Activated T-cell treated with anti-CD3 and anti-CD28 coated beads for 4 hours (primary cell): ENCODE measurements at regions not wholly inside any gene's neighbourhood (a gene's known extent, or its start where the extent isn't known, plus 50 kb on each side); places are given as distances from the start of the nearest gene placed in this dataset.
"Not testable (repeated sequence)": the region's sequence is repeated elsewhere in the genome, so short reads cannot be mapped to it uniquely, and the experiment has no call there.

Experiments
- DNase-seq: peaks from one replicate; pipeline ENCODE4 v3.0.0-alpha.2; 2020

- not testable (repeated sequence) for DNase-seq
Measured at GRCh38 chr2:194462883-194463282, 1194.1 kb upstream of the SLC39A10 start.

GRCh38 chr2:194455358-194455757 lies 1201.7 kb upstream of the SLC39A10 start:
- no peak for DNase-seq

GRCh38 chr2:194452504-194452903 lies 1204.5 kb upstream of the SLC39A10 start:
- no peak for DNase-seq

- DNase-seq = no peak
Measured at GRCh38 chr2:194445226-194445625, 1211.8 kb upstream of the SLC39A10 start.

- no peak for DNase-seq
Measured at GRCh38 chr2:194443926-194444325, 1213.1 kb upstream of the SLC39A10 start.

GRCh38 chr2:194424683-194425209 lies 1232.3 kb upstream of the SLC39A10 start:
- no peak for DNase-seq

GRCh38 chr2:194411221-194411620 lies 1245.8 kb upstream of the SLC39A10 start:
- no peak for DNase-seq

GRCh38 chr2:194395818-194396217 lies 1261.2 kb upstream of the SLC39A10 start:
- DNase-seq = no peak

- DNase-seq = no peak
Measured at GRCh38 chr2:194385376-194385775, 1271.7 kb upstream of the SLC39A10 start.

- DNase-seq = no peak
Measured at GRCh38 chr2:194383401-194383800, 1273.6 kb upstream of the SLC39A10 start.

GRCh38 chr2:194382221-194382620 lies 1274.8 kb upstream of the SLC39A10 start:
- DNase-seq = no peak

- DNase-seq = no peak
Measured at GRCh38 chr2:194380011-194380410, 1277.0 kb upstream of the SLC39A10 start.

- DNase-seq = not testable (repeated sequence)
Measured at GRCh38 chr2:194367390-194367789, 1289.6 kb upstream of the SLC39A10 start.

GRCh38 chr2:194363878-194364277 lies 1293.1 kb upstream of the SLC39A10 start:
- DNase-seq = no peak

GRCh38 chr2:194363295-194363694 lies 1293.7 kb upstream of the SLC39A10 start:
- no peak for DNase-seq

GRCh38 chr2:194352505-194352904 lies 1304.5 kb upstream of the SLC39A10 start:
- DNase-seq = no peak

GRCh38 chr2:194346193-194346592 lies 1310.8 kb upstream of the SLC39A10 start:
- DNase-seq = no peak

- no peak for DNase-seq
Measured at GRCh38 chr2:194345347-194345746, 1311.7 kb upstream of the SLC39A10 start.

GRCh38 chr2:194343167-194343566 lies 1313.9 kb upstream of the SLC39A10 start:
- DNase-seq = no peak

GRCh38 chr2:194332799-194333490 lies 1324.1 kb upstream of the SLC39A10 start:
- no peak for DNase-seq

- DNase-seq = no peak
Measured at GRCh38 chr2:194328456-194328855, 1328.6 kb upstream of the SLC39A10 start.

GRCh38 chr2:194327196-194327888 lies 1329.7 kb upstream of the SLC39A10 start:
- no peak for DNase-seq

GRCh38 chr2:194323740-194324139 lies 1333.3 kb upstream of the SLC39A10 start:
- no peak for DNase-seq

- DNase-seq = no peak
Measured at GRCh38 chr2:194320520-194320919, 1336.5 kb upstream of the SLC39A10 start.
